HCT116 (cell line): ENCODE measurements at regions not wholly inside any gene's neighbourhood (a gene's known extent, or its start where the extent isn't known, plus 50 kb on each side); places are given as distances from the start of the nearest gene placed in this dataset.

Source experiments
- ATAC-seq: fragments of 200-7000 bp; cut with Tn5 transposase; 2 replicates; pipeline ENCODE4 v1.9.1; 2020; ENCODE audit warnings: mild to moderate bottlenecking, moderate library complexity
- BruUV-seq: library from RNA; stranded (reverse); fragments of 400-500 nt; replicated peaks from 2 replicates; lab custom pipeline; 2021; lab: Mats Ljungman, UMichigan
- CTCF ChIA-PET: fragments of 300-600 bp; sonication (Branson Sonifier 250); formaldehyde crosslinking; loops from one replicate; lab custom pipeline; 2021; ENCODE audit warnings: antibody characterized with exemption; lab: Charles Lee
- POLR2A ChIA-PET: fragments of 300-600, 350-600 bp; sonication (Branson Sonifier 250); formaldehyde crosslinking; loops from one replicate; lab custom pipeline; 2021; ENCODE audit warnings: antibody characterized with exemption; lab: Charles Lee
- RAD21 ChIA-PET, 2 experiments: fragments of 300-600 bp; sonication (Branson Sonifier 250); formaldehyde crosslinking; loops; one replicate each; lab custom pipeline; 2023; ENCODE audit warnings: low total read pairs in 2 of 2; ENCODE audit not compliant: uncharacterized antibody in 2 of 2, unreplicated experiment in 2 of 2, low non-redundant PET in 1 of 2; lab: Charles Lee
- DNase-seq: peaks from one replicate; pipeline ENCODE4 v3.0.0-alpha.2; 2010; ENCODE audit warnings: low read depth, low spot score
- H2AFZ ChIP-seq: fragments of 200-600 bp; shearing (Covaris generic), sonication (generic); 2 replicates; pipeline ENCODE4 v1.6.1; 2017; ENCODE audit warnings: low read depth, mixed run types, mixed read lengths, antibody characterized with exemption, low read length; ENCODE audit not compliant: poor library complexity, severe bottlenecking
- H3K27ac ChIP-seq: 2 replicates; pipeline ENCODE4 v1.5.1; 2012; ENCODE audit warnings: low read depth, low read length
- H3K27me3 ChIP-seq: fragments of 200-600 bp; sonication (generic); 2 replicates; pipeline ENCODE4 v1.6.1; 2016; ENCODE audit warnings: mixed run types, low read length, mixed read lengths; ENCODE audit not compliant: insufficient read depth
- H3K36me3 ChIP-seq, 2 experiments: fragments of 200-500 bp in 1 of 2; fragments of 200-600 bp in 1 of 2; sonication (Bioruptor generic) in 1 of 2; sonication (generic) in 1 of 2; 2 replicates each; pipeline versions ENCODE4 v1.5.1 to v1.6.1; 2014 to 2016; ENCODE audit warnings: low read length in 2 of 2, inconsistent platforms in 1 of 2, mixed read lengths in 1 of 2, mixed run types in 1 of 2; ENCODE audit not compliant: insufficient read depth in 2 of 2, control insufficient read depth in 1 of 2
- H3K4me1 ChIP-seq, 2 experiments: fragments of 200-600 bp in 1 of 2; sonication (generic) in 1 of 2; 2 replicates each; pipeline versions ENCODE4 v1.5.1 to v1.6.1; 2012 to 2017; ENCODE audit warnings: low read length in 2 of 2, inconsistent platforms in 1 of 2, mild to moderate bottlenecking in 1 of 2, mixed read lengths in 1 of 2, mixed run types in 1 of 2, moderate library complexity in 1 of 2; ENCODE audit not compliant: insufficient read depth in 2 of 2, control insufficient read depth in 1 of 2
- H3K4me2 ChIP-seq: fragments of 200-600 bp; sonication (generic); 2 replicates; pipeline ENCODE4 v1.6.1; 2017; ENCODE audit warnings: mixed run types, low read length, mixed read lengths
- H3K4me3 ChIP-seq, 2 experiments: fragments of 200-600 bp in 1 of 2; sonication (generic) in 1 of 2; replicated peaks in 1 of 2; 2 replicates each; pipeline ENCODE4 v1.5.1; 2011 to 2016; ENCODE audit warnings: low read length in 2 of 2, control low read depth in 1 of 2, low read depth in 1 of 2, mild to moderate bottlenecking in 1 of 2, mixed read lengths in 1 of 2, mixed run types in 1 of 2
- H3K79me2 ChIP-seq: fragments of 200-600 bp; sonication (generic); 2 replicates; pipeline ENCODE4 v1.6.1; 2017; ENCODE audit warnings: mild to moderate bottlenecking, mixed run types, low read length, moderate library complexity, mixed read lengths; ENCODE audit not compliant: insufficient read depth
- H3K9ac ChIP-seq: fragments of 200-600 bp; sonication (generic); 2 replicates; pipeline ENCODE4 v1.6.1; 2016; ENCODE audit warnings: low read length, mixed read lengths
- H3K9me2 ChIP-seq: fragments of 200-600 bp; sonication (generic), shearing (Covaris generic); 2 replicates; pipeline ENCODE4 v1.6.1; 2017; ENCODE audit warnings: mixed run types, mild to moderate bottlenecking, moderate library complexity; ENCODE audit not compliant: insufficient read depth
- H3K9me3 ChIP-seq, 2 experiments: fragments of 200-500 bp in 1 of 2; fragments of 200-600 bp in 1 of 2; sonication (Bioruptor generic) in 1 of 2; sonication (generic) in 1 of 2; 2 replicates each; pipeline ENCODE4 v1.6.1; 2014 to 2017; ENCODE audit warnings: low read length in 2 of 2, mixed read lengths in 2 of 2, inconsistent platforms in 1 of 2, low read depth in 1 of 2, mild to moderate bottlenecking in 1 of 2, mixed run types in 1 of 2, moderate library complexity in 1 of 2; ENCODE audit not compliant: control insufficient read depth in 1 of 2, insufficient read depth in 1 of 2
- H4K20me1 ChIP-seq: fragments of 200-600 bp; sonication (generic), shearing (Covaris generic); 2 replicates; pipeline ENCODE4 v1.6.1; 2017; ENCODE audit warnings: mixed run types, mild to moderate bottlenecking, moderate library complexity; ENCODE audit not compliant: insufficient read depth
- EGR1 ChIP-seq: IDR thresholded peaks from 2 replicates; pipeline ENCODE4 v1.6.1; 2012; ENCODE audit warnings: low read depth
- FOSL1 ChIP-seq: IDR thresholded peaks from 2 replicates; pipeline ENCODE4 v1.6.1; 2012; ENCODE audit warnings: low read depth
- intact Hi-C: fragments of 100-400 bp; cut with micrococcal nuclease; formaldehyde crosslinking; loops from 2 replicates; pipeline ENCODE4 v1.10.0; 2022
- TF ChIP-seq, protein P1 (sequence below), 3 experiments: fragments of 200-600 bp in 1 of 3; sonication (generic) in 1 of 3; IDR thresholded peaks in 2 of 3; conservative IDR thresholded peaks in 1 of 3; 2 replicates each; pipeline ENCODE4 v1.5.1; 2012 to 2017; ENCODE audit warnings: low read depth in 2 of 3, low read length in 2 of 3, antibody characterized with exemption in 1 of 3, borderline replicate concordance in 1 of 3, control low read depth in 1 of 3, mild to moderate bottlenecking in 1 of 3, mixed read lengths in 1 of 3, mixed run types in 1 of 3, moderate library complexity in 1 of 3; ENCODE audit not compliant: insufficient read depth in 1 of 3

DNA sequence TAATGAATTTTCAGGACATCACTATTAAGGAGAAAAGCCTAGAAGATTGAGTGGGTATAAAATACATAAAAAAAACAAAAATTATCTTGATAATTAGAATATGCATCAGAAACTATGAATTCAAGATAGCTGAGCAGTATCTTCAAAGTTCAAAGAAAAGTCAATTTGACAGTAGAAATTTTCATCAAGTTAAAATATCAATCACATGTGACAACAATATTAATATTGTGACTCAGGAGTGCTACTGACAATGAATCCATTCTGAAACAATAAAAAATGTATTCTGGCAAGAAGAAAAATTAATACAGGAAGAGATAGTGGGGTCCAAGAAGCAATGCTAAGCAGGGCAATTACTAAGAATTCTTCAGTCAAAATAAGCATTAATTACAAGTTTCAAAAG lies 151.9 kb upstream of the GLRA2 start:
- no peak for DNase-seq
- intact Hi-C loops = no loop called here
- no peak overlapping the region for H2AFZ ChIP-seq
- no peaks in the 10 kb centered on the region for H4K20me1 ChIP-seq
- H3K27me3 ChIP-seq = no peaks in the 10 kb centered on the region
- H3K27ac ChIP-seq = no peak overlapping the region
- H3K36me3 ChIP-seq = no peaks in the 10 kb centered on the region
- BruUV-seq = no TSS peak
- H3K9ac ChIP-seq = no peak overlapping the region
- ChIA-PET POLR2A (no interaction called here), CTCF (no interaction called here), RAD21 (no interaction called here)
- no peaks in the 10 kb centered on the region for H3K9me2 ChIP-seq
- no peaks in the 10 kb centered on the region for H3K79me2 ChIP-seq
- no peak for TF ChIP-seq EGR1
- TF ChIP-seq, all 23 proteins: peak for 0
- H3K4me2 ChIP-seq = no peak overlapping the region
- ATAC-seq = no peak
- H3K4me3 ChIP-seq = no peak overlapping the region
- H3K4me1 ChIP-seq = no peaks in the 10 kb centered on the region
- no peaks in the 10 kb centered on the region for H3K9me3 ChIP-seq

DNA sequence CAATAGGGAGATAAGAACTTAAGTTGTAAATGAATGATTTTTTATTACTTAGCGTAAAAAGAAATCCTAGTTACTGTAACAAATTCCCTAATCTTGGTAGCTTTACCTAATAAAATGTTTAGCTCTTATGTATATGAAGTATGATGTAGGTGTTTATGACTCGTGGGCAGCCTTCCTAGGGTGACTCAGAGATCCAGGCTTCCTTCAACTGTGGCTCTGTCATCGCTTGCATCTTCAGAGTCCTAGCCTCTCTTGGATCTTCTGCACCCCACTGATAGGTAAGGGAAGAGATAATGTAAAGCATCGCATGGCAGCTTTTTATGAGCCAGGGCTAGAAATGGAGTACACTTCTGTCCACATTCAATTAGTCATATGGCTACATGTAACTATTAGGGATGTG lies 165.6 kb upstream of the GLRA2 start:
- H3K9me2 ChIP-seq = no peaks in the 10 kb centered on the region
- no peak for DNase-seq
- no peaks in the 10 kb centered on the region for H4K20me1 ChIP-seq
- no peaks in the 10 kb centered on the region for H3K4me1 ChIP-seq
- intact Hi-C loops = no loop called here
- H3K36me3 ChIP-seq = no peaks in the 10 kb centered on the region
- ATAC-seq = no peak
- H3K4me3 ChIP-seq = no peak overlapping the region
- no peak for TF ChIP-seq FOSL1
- TF ChIP-seq, protein P1, sequence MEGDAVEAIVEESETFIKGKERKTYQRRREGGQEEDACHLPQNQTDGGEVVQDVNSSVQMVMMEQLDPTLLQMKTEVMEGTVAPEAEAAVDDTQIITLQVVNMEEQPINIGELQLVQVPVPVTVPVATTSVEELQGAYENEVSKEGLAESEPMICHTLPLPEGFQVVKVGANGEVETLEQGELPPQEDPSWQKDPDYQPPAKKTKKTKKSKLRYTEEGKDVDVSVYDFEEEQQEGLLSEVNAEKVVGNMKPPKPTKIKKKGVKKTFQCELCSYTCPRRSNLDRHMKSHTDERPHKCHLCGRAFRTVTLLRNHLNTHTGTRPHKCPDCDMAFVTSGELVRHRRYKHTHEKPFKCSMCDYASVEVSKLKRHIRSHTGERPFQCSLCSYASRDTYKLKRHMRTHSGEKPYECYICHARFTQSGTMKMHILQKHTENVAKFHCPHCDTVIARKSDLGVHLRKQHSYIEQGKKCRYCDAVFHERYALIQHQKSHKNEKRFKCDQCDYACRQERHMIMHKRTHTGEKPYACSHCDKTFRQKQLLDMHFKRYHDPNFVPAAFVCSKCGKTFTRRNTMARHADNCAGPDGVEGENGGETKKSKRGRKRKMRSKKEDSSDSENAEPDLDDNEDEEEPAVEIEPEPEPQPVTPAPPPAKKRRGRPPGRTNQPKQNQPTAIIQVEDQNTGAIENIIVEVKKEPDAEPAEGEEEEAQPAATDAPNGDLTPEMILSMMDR (IDR thresholded peaks at IDR 0.05 in 2 of 3, conservative IDR thresholded peaks at IDR 0.05 in 1 of 3; ENCODE audit: borderline replicate concordance in 1 of 3, insufficient read depth in 1 of 3, low read depth in 2 of 3, low read length in 2 of 3) = no peak
- H3K27ac ChIP-seq = no peak overlapping the region
- ChIA-PET RAD21 (no interaction called here), POLR2A (no interaction called here), CTCF (no interaction called here)
- BruUV-seq = no TSS peak
- H3K9ac ChIP-seq = no peak overlapping the region
- no peaks in the 10 kb centered on the region for H3K9me3 ChIP-seq
- H3K79me2 ChIP-seq = no peaks in the 10 kb centered on the region
- no peak overlapping the region for H3K4me2 ChIP-seq
- H2AFZ ChIP-seq = no peak overlapping the region
- H3K27me3 ChIP-seq = no peaks in the 10 kb centered on the region
